KBM-7 (cell line): ENCODE measurements at regions not wholly inside any gene's neighbourhood (a gene's known extent, or its start where the extent isn't known, plus 50 kb on each side); places are given as distances from the start of the nearest gene placed in this dataset.

Experiments used
- DNase-seq: peaks from one replicate; pipeline ENCODE4 v3.0.0-alpha.2; 2015
- in situ Hi-C: fragments of 300-500 bp; cut with MboI; formaldehyde crosslinking; loops from 2 replicates; pipeline ENCODE4 v1.14.3; 2020; ENCODE audit warnings: low sequenced_read_pairs, low pct_unique_long_range_greater_than_20kb, mixed read lengths

GRCh38 chr4:137468836-137469235 lies 63.5 kb downstream of the PCDH18 start:
- in situ Hi-C loops, result no loop called here
- DNase-seq, result no peak

GRCh38 chr4:137467537-137467936 lies 64.8 kb downstream of the PCDH18 start:
- no peak for DNase-seq
- in situ Hi-C loops, result no loop called here

DNA sequence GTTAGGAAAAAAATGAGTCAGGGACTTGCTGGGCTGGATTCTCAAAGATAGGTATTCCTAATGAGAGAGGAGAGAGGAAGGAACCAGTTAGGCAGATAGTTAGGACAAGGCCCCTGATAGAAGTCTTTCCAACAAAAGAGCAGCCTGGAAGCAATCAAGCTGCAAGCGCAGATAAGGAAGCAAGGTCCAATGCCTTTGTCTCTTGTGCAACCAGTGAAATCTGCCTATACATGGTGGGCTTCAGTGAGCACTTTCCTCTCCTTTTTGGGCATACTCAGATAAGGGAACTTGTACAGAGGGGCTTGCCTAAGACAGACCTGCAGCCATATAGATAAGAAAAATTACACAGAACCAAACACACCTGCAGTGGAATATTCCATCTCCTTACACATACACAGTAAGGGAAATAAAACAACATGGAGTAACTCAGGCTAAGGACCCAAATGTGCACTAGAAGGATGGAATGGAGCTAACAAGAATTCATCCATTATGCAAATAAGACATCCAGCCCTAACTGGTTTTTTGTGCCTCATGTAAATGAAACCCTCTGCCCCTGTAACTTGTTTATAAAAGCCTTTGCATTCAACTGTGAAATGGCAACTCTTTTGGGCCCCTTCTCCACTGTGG lies 68.8 kb downstream of the PCDH18 start:
- in situ Hi-C loops, result no loop called here

DNA sequence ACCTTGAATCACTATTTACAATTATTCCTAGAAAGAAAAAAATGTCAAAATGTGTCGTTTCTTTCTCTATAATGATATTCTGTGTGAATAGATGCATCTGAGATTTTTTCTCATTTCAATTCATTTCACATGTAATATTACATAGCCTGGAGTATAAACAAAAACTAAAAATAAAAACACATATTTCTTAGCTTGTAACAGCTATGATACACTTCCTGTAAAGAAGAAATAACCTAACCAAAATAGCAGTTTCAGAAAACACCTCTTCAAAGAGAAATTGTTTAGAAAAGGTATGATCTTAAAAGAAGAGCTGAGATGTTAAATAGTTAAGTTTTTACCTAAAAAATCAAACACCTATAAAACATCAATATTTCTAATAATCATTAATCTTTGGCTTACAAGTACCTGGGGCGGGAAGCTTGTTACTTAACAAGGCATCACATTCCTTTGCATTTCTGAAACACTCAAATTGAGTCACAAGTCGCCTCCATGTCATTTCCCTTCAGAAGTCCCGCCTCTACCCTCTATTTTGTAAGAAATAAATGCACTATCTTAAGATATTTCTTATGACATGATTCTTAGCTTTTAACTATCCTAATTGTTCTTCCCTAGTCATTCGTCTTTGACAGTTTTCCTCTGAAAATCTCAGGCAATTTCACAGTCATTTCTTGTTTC lies 76.5 kb downstream of the PCDH18 start:
- in situ Hi-C loops, result no loop called here

More for the DNA sequence above, 68.8 kb downstream of the PCDH18 start:
- no peak for DNase-seq

DNA sequence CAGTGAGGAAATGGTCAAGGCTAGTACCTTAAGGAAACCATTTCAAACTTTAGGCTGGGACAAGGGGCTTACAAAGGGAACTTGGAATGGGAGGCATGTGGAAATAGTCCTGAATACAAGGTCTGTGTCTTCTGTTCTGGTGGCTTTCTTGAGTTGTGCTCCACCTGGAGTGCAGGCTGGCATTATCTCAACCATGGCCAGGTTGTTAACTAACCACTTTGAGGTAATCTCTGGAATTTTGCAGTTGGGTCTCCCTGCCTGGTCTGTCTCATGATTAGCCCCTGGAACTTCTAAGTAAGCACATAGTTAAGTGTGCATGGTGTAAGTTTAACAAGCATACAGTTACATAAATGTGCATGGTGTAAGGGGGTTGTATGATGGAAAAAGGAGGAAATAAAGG lies 77.5 kb downstream of the PCDH18 start:
- no peak for DNase-seq
- in situ Hi-C loops, result no loop called here

More for the DNA sequence above, 76.5 kb downstream of the PCDH18 start:
- DNase-seq, result no peak

DNA sequence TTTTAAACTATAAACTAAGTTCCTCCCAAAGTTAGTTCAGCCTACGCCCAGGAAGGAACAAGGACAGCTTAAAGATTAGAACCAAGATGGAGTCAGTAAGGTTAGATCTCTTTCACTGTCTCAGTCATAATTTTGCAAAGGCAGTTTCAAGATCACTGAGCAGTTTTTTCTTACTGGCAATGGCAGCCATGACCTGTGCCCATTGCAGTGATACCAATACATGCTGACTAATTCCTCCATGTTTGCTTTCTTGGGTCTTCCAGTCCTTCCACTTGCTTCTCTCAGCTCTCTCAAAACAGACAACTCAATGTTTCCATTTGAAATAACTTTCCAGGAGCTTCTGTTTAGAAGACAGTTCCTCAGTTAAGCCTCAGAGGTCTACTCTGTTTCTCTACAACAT lies 79.5 kb downstream of the PCDH18 start:
- DNase-seq, result no peak
- in situ Hi-C loops, result no loop called here

- in situ Hi-C loops, result no loop called here
- DNase-seq, result no peak
Measured at GRCh38 chr4:137451172-137451825, 81.0 kb downstream of the PCDH18 start.

DNA sequence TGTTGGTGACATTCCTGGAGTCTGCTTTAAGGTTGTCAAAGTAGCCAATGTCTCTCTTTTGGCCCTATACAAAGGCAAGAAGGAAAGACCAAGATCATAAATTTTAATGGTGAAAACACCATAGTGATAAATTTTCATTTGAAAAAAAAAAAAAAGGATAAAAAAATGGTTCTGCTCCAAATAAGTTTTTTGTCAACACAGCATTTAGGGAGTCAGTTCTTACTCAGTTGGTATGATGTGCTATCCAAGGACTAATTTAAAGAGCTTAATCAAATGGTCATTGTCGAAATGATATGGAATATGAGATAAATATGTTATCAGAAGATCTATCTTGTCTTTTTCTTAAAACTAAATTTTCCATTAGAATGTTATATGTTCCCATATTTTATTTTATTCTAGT lies 83.9 kb downstream of the PCDH18 start:
- no peak for DNase-seq
- in situ Hi-C loops, result no loop called here

DNA sequence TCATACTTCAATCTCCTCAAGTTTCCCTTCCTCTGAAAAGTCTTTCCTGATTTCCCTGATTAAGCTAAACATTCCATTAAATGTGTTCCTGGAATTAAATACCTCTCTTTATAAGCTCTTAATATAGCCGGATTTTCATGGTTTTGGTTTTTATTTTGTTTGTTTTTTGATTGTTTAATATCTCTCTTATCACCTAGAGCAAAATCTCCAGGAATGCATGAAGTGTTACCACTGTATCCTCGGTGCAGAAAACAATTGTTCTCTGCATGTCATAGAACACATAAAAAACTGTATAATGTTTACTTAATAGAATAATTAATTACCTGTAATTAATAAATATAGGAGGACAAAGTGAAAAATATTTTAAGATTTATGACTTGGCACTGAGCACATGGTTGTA lies 86.2 kb downstream of the PCDH18 start:
- DNase-seq, result no peak
- in situ Hi-C loops, result no loop called here

GRCh38 chr4:137443031-137443800 lies 89.1 kb downstream of the PCDH18 start:
- no peak for DNase-seq
- in situ Hi-C loops, result no loop called here

DNA sequence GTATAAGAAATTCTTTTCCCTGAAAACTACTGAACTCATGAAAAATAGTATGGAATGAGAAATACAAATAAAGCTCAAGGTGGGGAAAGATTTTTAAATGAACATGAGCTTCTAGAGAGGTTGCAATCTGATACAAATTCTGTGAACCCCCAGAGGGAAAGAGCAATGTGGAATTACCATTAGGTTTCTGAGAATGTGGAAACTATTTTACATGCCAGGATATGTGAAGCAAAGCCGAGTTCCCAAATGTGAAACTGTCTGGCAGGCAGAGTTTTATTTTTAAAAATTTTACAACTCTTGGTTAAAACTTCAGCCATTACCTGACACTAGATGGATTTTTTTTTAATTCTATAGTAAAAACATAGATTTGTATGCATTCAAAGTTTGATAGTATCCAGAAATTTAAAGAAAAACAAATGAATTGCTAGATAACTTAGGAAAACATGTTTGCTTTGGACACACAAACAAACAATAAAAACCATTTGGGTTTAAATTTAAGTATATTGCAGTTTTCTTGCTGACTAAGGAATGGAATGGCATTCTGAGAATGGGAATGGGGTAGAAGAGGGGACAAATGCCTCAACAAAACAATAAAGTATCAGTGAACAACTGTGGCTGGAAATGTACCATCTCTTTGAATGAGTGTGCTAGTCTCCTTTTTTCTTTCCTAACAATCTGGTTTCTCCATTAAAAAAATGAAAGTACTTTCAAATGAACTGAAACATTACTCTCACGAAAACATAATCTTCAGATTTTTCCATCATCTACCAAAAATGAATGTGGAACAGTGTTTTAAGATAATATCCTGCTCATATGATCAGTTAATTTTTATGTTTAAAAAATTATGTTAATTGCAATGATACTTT lies 99.6 kb downstream of the PCDH18 start:
- in situ Hi-C loops, result no loop called here
- DNase-seq, result no peak

DNA sequence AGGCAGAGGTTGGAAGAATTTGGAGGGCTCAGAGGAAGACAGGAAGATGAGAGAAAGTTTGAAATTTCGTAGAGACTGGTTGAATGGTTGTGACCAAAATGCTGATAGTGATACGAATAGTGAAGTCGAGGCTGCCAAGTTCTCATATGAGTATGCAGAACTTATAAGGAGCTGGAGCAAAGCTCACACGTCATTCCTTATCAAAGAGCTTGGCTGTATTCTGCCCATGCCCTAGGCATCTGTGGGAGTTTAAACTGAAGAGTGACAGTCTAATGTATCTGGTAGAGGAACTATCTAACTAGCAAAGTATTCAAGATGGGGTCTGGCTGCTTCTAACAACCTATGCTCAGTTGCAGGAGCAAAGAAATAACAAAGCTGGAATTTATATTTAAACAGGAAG lies 102.1 kb downstream of the PCDH18 start:
- DNase-seq, result no peak
- in situ Hi-C loops, result no loop called here

DNA sequence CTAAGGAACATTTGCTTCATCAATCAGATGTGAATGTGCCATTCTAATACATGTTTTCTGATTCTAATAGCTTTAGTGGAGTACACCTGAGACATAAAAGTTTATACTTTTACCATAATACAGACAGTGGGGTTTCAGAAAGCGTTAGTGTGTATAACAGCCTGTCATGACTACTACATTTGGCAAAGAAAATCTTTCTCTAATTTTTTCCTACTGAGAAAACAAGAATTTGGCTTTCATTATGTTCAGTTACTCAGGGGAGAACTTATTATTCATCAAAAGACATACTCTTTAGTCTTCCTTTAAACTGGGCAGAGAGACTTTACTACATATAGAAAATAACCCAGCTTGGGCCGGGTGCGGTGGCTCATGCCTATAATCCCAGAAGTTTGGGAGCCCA lies 104.9 kb downstream of the PCDH18 start:
- DNase-seq, result no peak
- in situ Hi-C loops, result no loop called here

DNA sequence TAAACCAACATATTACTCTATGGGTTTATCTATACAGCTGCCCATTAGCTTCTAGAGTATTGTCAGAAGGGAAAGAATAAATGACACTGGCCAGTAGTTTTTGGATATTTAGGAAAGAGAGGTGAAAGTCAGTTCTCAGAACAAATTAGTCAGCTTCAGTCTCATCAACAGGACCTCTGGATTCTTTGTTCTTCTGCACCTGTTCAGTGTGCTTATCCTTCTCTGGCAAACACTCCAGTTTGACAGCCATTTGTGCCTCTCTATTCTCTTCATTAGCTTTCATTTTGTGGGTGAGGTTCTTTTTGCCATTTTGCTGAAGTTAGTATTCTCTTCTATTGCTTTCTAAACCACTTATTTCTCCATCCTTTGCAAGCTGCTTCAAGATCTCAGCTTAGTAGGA lies 107.0 kb downstream of the PCDH18 start:
- in situ Hi-C loops, result no loop called here
- DNase-seq, result no peak

GRCh38 chr4:137422666-137423065 lies 109.6 kb downstream of the PCDH18 start:
- in situ Hi-C loops, result no loop called here

GRCh38 chr4:137421796-137422195 lies 110.5 kb downstream of the PCDH18 start:
- no peak for DNase-seq
- in situ Hi-C loops, result no loop called here

More at GRCh38 chr4:137422666-137423065, 109.6 kb downstream of the PCDH18 start:
- DNase-seq, result no peak

- in situ Hi-C loops, result no loop called here
Measured at GRCh38 chr4:137420901-137421396, 111.3 kb downstream of the PCDH18 start.

DNA sequence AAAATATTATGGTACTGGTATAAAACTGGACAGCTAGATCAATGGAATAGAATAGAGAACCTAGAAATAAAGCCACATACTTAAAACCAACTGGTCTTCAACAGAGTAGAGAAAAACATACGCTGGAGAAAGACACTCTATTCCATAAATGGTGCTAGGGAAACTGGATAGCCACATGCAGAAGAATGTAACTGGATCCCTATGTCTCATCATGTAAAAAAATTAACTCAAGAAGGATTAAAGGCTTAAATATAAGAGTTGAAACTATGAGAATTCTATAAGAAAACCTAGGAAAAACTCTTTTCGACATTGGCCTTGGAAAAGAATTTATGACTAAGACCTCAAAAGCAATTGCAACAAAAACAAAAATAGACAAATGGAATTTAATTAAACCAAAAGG lies 114.6 kb downstream of the PCDH18 start:
- in situ Hi-C loops, result no loop called here
- no peak for DNase-seq

More at GRCh38 chr4:137420901-137421396, 111.3 kb downstream of the PCDH18 start:
- no peak for DNase-seq

DNA sequence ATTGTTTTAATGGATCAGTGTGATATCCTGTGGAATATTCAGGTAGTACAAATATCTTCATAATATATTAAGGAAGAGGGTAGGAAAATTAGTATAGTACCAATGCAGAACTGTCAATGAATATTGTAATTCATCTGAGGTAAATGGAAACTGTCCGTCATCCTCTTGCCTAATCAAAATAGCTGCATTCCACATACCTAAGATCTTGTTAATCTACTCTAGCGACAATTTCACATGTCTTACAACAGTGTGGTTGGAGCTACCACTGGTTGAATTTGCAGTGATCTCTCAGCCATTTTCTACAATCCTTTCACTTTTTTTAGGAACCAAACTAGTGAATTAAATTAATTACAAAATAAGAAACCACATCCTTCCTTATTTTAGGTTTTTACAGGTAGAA lies 117.5 kb downstream of the PCDH18 start:
- in situ Hi-C loops, result loop anchor here (5.0 kb wide), 1 partner anchor 62 kb away; no protein-coding TSS in a partner anchor
- no peak for DNase-seq
